Body of pancreas (tissue), 4 donors: ENCODE measurements at regions not wholly inside any gene's neighbourhood (a gene's known extent, or its start where the extent isn't known, plus 50 kb on each side); places are given as distances from the start of the nearest gene placed in this dataset.

Source experiments
- ATAC-seq: fragments of 150-250 bp; one replicate; pipeline ENCODE4 v1.9.1; 2016
- DNase-seq, 4 donors: peaks; one replicate each; pipeline ENCODE4 v3.0.0-alpha.2; 2019
- H3K27ac ChIP-seq, 4 donors: fragments of 200-600 bp; sonication (generic); 1 replicate in 3 of 4; 2 replicates in 1 of 4; pipeline versions ENCODE4 v1.5.1 to v1.6.1; 2016 to 2019; ENCODE audit warnings: mild to moderate bottlenecking in 1 of 4, mixed read lengths in 1 of 4, moderate library complexity in 1 of 4
- H3K27me3 ChIP-seq, 2 donors: fragments of 200-600 bp; sonication (generic); one replicate each; pipeline ENCODE4 v1.6.0; 2016; ENCODE audit warnings: mild to moderate bottlenecking in 1 of 2
- H3K36me3 ChIP-seq, 2 donors: fragments of 200-600 bp; sonication (generic); replicated peaks in 1 of 2; 2 replicates each; pipeline ENCODE4 v1.5.1; 2016; ENCODE audit warnings: low read depth in 2 of 2; ENCODE audit not compliant: insufficient read depth in 1 of 2
- H3K4me1 ChIP-seq: fragments of 200-600 bp; sonication (generic); one replicate; pipeline ENCODE4 v1.6.0; 2016
- H3K4me3 ChIP-seq, 2 donors: fragments of 200-600 bp; sonication (generic); 1 replicate in 1 of 2; 2 replicates in 1 of 2; pipeline ENCODE4 v1.5.1; 2016 to 2019
- H3K9me3 ChIP-seq, 3 donors: fragments of 200-600 bp; sonication (generic); 1 replicate in 2 of 3; 2 replicates in 1 of 3; pipeline ENCODE4 v1.5.1; 2016
- POLR2A ChIP-seq, 3 donors: fragments of 450-650 bp; IDR thresholded peaks; one replicate each; pipeline ENCODE4 v1.6.1; 2016; ENCODE audit warnings: antibody characterized with exemption in 3 of 3, mild to moderate bottlenecking in 2 of 3
- WGBS, 2 donors: methylation state at CpG; one replicate each; pipeline ENCODE4 v1.1.5; 2017; 5-methylcytosine and 5-hydroxymethylcytosine counted together
- intact Hi-C: fragments of 100-400 bp; cut with DNase I; formaldehyde crosslinking; loops from one replicate; pipeline ENCODE4 v1.15.1; 2023
- TF ChIP-seq, protein P1 (sequence below), 7 experiments: fragments of 450-650 bp in 4 of 7; fragments of 200-600 bp in 3 of 7; sonication (generic) in 3 of 7; IDR thresholded peaks; one replicate each; pipeline ENCODE4 v1.5.1; 2016 to 2019; ENCODE audit warnings: antibody characterized with exemption in 7 of 7

- Histone ChIP-seq H3K27ac (no peak overlapping the region), H3K36me3 (no peaks in the 10 kb centered on the region), H3K4me1 (no peaks in the 10 kb centered on the region), H3K27me3 (no peaks in the 10 kb centered on the region), H3K4me3 (no peak overlapping the region), H3K9me3 (peaks cover 0 to 5% (median 0%) of the 10 kb centered on the region in 3 donors)
- intact Hi-C loops: no loop called here
- DNase-seq (no peak), ATAC-seq (no peak)
- 60 to 65% methylated on average over 3 of the region's 3 CpGs for WGBS, 2 donors
- no peak for TF ChIP-seq POLR2A (IDR thresholded peaks at IDR 0.05)
- TF ChIP-seq, protein P1, sequence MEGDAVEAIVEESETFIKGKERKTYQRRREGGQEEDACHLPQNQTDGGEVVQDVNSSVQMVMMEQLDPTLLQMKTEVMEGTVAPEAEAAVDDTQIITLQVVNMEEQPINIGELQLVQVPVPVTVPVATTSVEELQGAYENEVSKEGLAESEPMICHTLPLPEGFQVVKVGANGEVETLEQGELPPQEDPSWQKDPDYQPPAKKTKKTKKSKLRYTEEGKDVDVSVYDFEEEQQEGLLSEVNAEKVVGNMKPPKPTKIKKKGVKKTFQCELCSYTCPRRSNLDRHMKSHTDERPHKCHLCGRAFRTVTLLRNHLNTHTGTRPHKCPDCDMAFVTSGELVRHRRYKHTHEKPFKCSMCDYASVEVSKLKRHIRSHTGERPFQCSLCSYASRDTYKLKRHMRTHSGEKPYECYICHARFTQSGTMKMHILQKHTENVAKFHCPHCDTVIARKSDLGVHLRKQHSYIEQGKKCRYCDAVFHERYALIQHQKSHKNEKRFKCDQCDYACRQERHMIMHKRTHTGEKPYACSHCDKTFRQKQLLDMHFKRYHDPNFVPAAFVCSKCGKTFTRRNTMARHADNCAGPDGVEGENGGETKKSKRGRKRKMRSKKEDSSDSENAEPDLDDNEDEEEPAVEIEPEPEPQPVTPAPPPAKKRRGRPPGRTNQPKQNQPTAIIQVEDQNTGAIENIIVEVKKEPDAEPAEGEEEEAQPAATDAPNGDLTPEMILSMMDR (IDR thresholded peaks at IDR 0.05): no peak
These were observed 72.4 kb upstream of the PDE1C start for GRCh38 chr7:32142649-32143048.

- 47 to 61% methylated on average over 5 of the region's 5 CpGs for WGBS, 2 donors
- intact Hi-C loops: no loop called here
- no peak for DNase-seq
These were observed 70.2 kb upstream of the PDE1C start for GRCh38 chr7:32140210-32140939.

DNA sequence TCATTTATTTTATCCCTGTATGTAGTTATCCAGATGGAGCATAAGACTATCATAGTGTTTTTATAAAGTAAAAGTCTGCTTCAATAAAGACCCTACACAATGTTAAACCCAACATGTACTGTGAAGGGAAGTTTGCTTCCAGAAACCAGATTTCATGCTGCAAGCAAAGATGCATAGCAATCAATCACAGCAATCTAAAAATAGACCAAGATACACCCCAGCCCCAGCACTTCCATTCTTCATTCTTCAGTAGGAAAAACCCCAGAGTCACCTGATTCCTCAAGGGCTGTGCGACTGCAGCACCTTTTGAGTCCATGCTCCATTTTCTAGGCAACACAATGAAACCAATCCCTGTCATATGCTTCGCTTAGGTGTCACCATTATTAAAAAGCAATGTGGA is 66.9 kb upstream of the PDE1C start:
- Histone ChIP-seq H3K36me3 (no peaks in the 10 kb centered on the region), H3K4me3 (no peak overlapping the region), H3K9me3 (no peaks in the 10 kb centered on the region), H3K27ac (no peak overlapping the region), H3K4me1 (no peaks in the 10 kb centered on the region), H3K27me3 (no peaks in the 10 kb centered on the region)
- DNase-seq (no peak), ATAC-seq (no peak)
- intact Hi-C loops: no loop called here
- WGBS, 2 donors: 72 to 73% methylated on average over 2 of the region's 2 CpGs
- TF ChIP-seq, protein P1 (IDR thresholded peaks at IDR 0.05): no peak
- no peak for TF ChIP-seq POLR2A (IDR thresholded peaks at IDR 0.05)

More at GRCh38 chr7:32140210-32140939, 70.2 kb upstream of the PDE1C start:
- H3K4me3 ChIP-seq: no peak overlapping the region
- no peak overlapping the region for H3K27ac ChIP-seq
- H3K27me3 ChIP-seq: no peaks in the 10 kb centered on the region
- H3K9me3 ChIP-seq: no peaks in the 10 kb centered on the region
- H3K4me1 ChIP-seq: no peaks in the 10 kb centered on the region
- ATAC-seq: no peak
- no peak for TF ChIP-seq POLR2A (IDR thresholded peaks at IDR 0.05)
- TF ChIP-seq, protein P1 (IDR thresholded peaks at IDR 0.05): no peak
- no peaks in the 10 kb centered on the region for H3K36me3 ChIP-seq

- Histone ChIP-seq H3K4me1 (no peaks in the 10 kb centered on the region), H3K27ac (no peak overlapping the region), H3K4me3 (no peak overlapping the region), H3K36me3 (no peaks in the 10 kb centered on the region), H3K9me3 (no peaks in the 10 kb centered on the region), H3K27me3 (no peaks in the 10 kb centered on the region)
- ATAC-seq (no peak), DNase-seq (no peak)
- intact Hi-C loops: no loop called here
- no peak for TF ChIP-seq POLR2A (IDR thresholded peaks at IDR 0.05)
- TF ChIP-seq, protein P1 (IDR thresholded peaks at IDR 0.05): no peak
- 5 to 17% methylated on average over 1 of the region's 1 CpG for WGBS, 2 donors
These were observed 60.9 kb upstream of the PDE1C start for GRCh38 chr7:32131091-32131490.

GRCh38 chr7:32126843-32127242 is 56.6 kb upstream of the PDE1C start:
- no peaks in the 10 kb centered on the region for H3K36me3 ChIP-seq
- intact Hi-C loops: no loop called here

More at GRCh38 chr7:32126843-32127242, 56.6 kb upstream of the PDE1C start:
- ATAC-seq (no peak), DNase-seq (no peak)
- WGBS, 2 donors: 41 to 50% methylated on average over 1 of the region's 1 CpG
- H3K27ac ChIP-seq: no peak overlapping the region
- TF ChIP-seq POLR2A (IDR thresholded peaks at IDR 0.05): no peak
- TF ChIP-seq, protein P1 (IDR thresholded peaks at IDR 0.05): no peak
- no peaks in the 10 kb centered on the region for H3K27me3 ChIP-seq
- no peaks in the 10 kb centered on the region for H3K9me3 ChIP-seq
- H3K4me3 ChIP-seq: no peak overlapping the region
- H3K4me1 ChIP-seq: no peaks in the 10 kb centered on the region
